NCI-H774 (cell line): ENCODE measurements at regions not wholly inside any gene's neighbourhood (a gene's known extent, or its start where the extent isn't known, plus 50 kb on each side); places are given as distances from the start of the nearest gene placed in this dataset.

ENCODE experiments used
- DNase-seq: peaks from one replicate; lab custom pipeline; 2025; lab: John Stamatoyannopoulos, UW

DNA sequence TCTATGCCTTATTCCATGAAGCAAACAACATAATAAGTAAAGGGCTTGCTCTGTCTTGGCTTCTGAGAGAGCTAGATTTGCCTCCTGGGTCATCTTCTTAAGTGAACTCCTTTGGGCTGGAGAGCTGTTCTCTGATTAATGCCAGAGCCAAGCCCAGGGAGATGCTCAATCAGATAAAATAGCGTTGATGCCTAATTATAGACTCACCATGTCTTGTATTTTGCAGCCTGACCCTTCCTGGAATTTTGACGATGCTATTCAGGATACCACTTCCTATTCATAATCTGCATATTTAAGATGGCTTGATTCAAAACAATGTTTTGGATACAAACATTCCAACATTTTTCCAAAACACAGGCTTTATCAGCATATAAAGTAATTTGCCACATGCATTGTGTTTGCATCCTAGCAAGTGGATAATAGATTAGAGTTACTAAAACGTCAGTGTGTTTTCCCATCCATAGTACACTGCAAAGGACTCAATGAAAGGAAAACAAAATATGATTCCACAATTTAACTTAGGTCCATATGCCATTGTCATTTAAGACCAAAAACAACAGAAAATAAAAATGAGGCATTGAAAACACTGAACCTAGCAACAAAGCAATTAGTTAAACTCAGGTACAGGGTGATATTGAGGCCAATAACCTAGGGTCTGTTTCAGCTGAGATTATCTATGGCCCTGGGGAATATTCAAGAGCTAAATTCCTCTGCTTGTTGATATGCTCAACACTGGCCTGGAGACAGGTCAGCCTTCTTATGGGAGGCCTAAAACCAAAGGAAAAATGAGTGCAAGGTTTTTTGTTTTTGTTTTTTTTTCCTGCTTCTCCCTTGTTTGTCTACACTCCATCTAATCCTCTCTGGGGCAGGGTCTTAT, 184.2 kb upstream of the FOXN3 start:
- no peak for DNase-seq

DNA sequence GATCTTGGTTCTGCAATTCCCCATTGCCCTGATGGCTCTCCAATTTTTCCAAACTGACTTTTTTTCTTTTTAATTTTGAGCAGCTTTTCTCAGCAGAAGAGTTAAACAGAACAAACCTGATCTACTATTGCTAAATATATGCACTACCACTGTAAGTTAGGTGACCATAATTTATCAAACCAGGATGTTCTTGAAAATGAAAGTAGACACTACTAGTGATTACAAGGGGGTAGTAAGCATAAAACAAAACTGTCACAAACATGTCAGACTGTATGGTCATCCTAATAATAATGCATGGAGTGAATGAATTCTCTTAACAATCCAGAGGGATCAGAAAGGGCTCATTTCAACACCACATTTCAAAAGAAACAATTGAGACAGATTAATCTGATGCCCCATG, 183.0 kb upstream of the FOXN3 start:
- DNase-seq = no peak

GRCh38 chr14:89598548-89599186, 181.6 kb upstream of the FOXN3 start:
- DNase-seq = no peak

DNA sequence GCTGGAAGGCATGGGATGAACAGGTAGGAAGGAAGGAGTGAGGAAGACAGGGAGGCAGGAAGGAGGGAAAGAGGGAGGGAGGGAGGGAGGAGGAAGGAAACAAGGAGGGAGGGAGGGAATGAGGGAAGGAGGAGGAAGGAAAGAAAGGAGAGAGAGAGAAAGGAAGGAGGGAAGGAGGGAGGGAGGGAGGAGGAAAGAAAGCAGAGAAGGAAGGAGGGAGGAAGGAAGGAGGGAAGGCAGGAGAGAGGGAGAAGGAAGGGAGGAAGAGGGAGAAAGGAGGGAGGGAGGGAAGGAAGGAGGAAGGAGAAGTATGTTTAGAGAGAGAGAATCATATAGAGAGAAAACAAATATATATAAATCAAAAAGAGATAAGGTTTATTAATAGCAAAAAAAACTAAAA, 175.9 kb upstream of the FOXN3 start:
- no peak for DNase-seq

- no peak for DNase-seq
These were observed 172.5 kb upstream of the FOXN3 start for GRCh38 chr14:89589400-89590118.

GRCh38 chr14:89588840-89589296, 171.8 kb upstream of the FOXN3 start:
- no peak for DNase-seq

- DNase-seq = no peak
These were observed 171.0 kb upstream of the FOXN3 start for GRCh38 chr14:89588016-89588415.

DNA sequence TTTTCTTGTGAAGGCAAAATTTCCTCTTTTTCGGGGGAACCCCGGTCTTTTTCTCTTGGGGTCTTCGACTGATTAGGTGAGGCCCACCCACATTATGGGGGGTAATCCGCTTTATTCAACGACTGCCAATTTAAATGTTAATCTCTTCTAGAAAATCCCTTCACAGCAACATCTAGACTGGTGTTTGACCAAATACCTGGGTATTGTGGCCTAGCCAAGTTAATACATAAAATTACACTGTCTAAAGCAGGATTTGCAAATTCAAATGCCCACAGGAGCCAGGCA, 170.0 kb upstream of the FOXN3 start:
- DNase-seq = no peak

DNA sequence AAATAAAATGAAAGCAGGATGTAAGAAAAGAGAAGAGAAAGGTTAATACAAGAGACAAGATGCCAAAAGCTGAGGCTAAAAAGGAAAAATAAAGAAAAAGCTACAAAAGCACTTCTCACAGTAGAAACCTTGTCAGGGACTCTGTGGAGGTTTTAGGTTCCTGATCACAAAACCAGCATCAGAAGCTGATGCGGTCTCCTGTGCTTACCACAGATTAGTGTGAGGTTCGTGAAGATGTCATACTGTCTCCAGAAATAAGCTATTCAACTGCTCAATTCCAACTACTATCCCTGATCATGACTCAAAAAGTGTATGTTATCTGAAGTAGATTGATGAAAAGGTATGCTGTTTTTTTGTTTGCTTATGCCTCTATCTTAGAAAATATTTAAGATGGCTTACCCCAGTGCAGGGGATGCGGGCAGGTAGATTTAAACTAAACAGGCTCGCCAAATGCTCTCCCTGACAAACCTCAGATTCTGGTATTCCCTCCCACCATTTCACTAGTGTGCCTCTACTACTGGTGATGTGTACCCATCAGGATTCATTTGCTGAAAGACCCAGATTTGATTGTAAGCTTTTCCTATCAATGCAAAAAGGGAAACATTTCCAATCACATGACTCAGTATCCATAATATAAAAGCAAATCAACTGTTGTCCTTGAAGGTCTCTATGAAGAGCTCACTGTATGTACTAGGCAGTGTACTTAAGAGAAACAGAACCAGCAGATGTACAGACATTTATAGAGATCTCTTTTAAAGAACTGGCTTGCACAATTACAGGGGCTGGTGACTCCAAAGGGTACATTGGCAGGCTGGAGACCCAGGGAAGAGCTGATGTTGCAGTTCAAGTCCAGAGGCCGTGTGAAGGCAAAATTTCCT, 169.5 kb upstream of the FOXN3 start:
- no peak for DNase-seq

GRCh38 chr14:89578156-89578555, 161.1 kb upstream of the FOXN3 start:
- no peak for DNase-seq

- no peak for DNase-seq
These were observed 159.9 kb upstream of the FOXN3 start for GRCh38 chr14:89576960-89577359.

- DNase-seq = no peak
These were observed 159.3 kb upstream of the FOXN3 start for GRCh38 chr14:89576145-89576927.

- DNase-seq = no peak
These were observed 158.5 kb upstream of the FOXN3 start for GRCh38 chr14:89575386-89576061.

- DNase-seq = no peak
These were observed 157.4 kb upstream of the FOXN3 start for GRCh38 chr14:89574420-89574819.

DNA sequence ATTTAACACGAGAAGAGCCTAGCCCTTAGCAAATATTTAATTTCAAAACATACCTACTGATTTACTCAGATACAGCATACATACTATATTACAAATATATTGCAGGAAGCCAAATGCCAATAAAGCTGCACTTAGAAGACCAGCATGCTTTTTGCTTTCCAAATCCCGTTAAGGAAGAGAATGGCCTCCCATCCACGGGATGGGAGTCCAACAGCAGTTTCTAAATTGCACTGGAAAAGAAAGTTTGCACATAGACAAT, 156.3 kb upstream of the FOXN3 start:
- no peak for DNase-seq

DNA sequence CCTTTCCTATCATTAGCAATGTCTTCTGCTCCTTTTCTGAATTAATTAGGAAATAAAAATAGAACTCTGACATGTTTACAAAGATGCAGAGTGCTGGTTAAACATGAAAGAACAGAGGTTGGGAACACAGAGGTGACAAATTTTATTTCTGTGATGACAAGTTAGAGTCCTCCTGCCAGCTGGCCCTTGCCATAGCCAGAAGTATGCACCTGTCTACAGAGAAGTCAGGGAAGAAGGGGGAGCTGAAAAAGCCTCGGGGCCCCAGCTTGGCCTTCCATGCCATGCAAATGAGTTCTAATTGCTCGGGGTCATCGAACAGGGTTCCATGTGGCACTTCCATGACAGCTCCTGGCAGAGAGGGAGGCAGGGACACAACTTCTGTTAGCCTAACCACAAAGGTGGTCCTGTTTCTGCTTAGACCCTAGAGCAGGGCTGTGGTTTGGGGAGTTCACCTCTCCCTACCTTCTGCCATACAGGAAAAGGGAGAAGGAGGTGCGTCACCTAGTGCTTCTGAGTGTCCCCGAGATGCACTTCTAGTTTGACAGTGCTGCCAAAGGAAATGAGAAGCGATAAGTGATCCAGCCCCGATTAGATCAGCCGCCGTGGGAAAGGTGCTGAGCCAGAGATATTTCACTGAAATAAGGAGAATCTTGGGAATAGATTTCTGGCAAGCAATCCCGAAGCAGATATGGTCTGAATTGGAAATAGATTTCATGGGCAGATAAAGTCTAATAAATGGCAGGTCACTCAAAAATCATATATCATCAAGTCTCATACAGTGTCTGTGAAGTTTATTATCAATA, 155.8 kb upstream of the FOXN3 start:
- no peak for DNase-seq

- DNase-seq = no peak
These were observed 154.5 kb upstream of the FOXN3 start for GRCh38 chr14:89571491-89571890.

DNA sequence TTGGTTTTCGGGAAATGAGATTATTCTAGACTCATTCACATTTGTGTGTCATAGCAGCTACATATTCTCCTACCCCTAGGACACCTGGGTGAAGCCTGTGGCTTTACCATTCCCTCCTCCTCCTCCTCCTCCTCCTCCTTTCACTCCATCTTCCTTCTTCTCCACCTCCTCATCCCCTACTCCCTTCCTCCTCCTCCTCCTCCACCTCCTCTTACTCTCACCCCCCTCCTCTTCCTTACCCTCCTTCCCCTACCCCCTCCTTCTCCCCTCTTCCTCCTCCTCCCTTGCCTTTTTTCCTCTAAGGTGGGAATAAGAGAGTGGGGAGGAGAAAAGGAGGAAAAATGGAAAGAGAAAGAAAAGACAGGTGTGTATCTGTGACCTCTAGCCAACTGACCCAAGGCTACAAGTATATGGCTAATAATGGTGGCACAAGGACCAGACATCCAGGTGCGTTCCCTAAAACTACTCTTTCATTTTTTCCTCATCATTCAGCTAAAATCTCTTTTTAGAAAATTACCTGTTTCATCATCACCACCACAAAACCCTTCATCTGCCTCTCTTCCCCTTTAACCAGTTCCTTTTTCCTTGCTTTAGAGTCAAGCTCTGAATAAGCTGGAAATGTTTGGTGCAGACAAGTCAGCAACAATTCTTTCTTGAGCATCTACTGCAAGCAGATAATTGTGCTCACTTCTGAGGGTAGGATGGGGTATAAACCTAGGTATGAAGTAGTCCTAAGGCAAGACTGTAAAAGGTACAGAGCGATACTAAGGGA, 149.8 kb upstream of the FOXN3 start:
- no peak for DNase-seq

GRCh38 chr14:89566180-89566579, 149.1 kb upstream of the FOXN3 start:
- no peak for DNase-seq
